ENCODE measurements at regions not wholly inside any gene's neighbourhood (a gene's known extent, or its start where the extent isn't known, plus 50 kb on each side); places are given as distances from the start of the nearest gene placed in this dataset.

- TF ChIP-seq CTCF (IDR thresholded peaks at IDR 0.05; ENCODE audit: low read depth, low read length) = no peak
- TF ChIP-seq, protein P1, sequence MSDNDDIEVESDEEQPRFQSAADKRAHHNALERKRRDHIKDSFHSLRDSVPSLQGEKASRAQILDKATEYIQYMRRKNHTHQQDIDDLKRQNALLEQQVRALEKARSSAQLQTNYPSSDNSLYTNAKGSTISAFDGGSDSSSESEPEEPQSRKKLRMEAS (IDR thresholded peaks at IDR 0.05; ENCODE audit: low read depth, low read length) = no peak
- no peak for TF ChIP-seq POLR2A (IDR thresholded peaks at IDR 0.05; ENCODE audit: extremely low read depth, insufficient read length)
Observed at GRCh38 chr2:126385983-126386382, 270.0 kb upstream of the GYPC start.

All from NB4 (cell line).